Heart left ventricle (tissue), 13 donors: ENCODE measurements at regions not wholly inside any gene's neighbourhood (a gene's known extent, or its start where the extent isn't known, plus 50 kb on each side); places are given as distances from the start of the nearest gene placed in this dataset.

Source experiments
- CTCF ChIP-seq, 12 donors: fragments of 200-600 bp; sonication (generic) in 4 of 12; IDR thresholded peaks; one replicate each; pipeline versions ENCODE4 v1.5.0 to v1.8.0; 2018 to 2022; ENCODE audit warnings: antibody characterized with exemption in 12 of 12, mild to moderate bottlenecking in 5 of 12
- POLR2A ChIP-seq, 2 donors: fragments of 450-650 bp; IDR thresholded peaks; one replicate each; pipeline ENCODE4 v1.6.1; 2017; ENCODE audit warnings: antibody characterized with exemption in 2 of 2, mild to moderate bottlenecking in 2 of 2, moderate library complexity in 2 of 2
- donor health status: ischemic (EF 13 %, LVEDD 7.1; RV severe dilation, severe dysfunction).
- donor health status: DM: no; HTN: yes; CAD: no.
- donor health status: DM: no; HTN: no; CAD: no.
- donor health status: ischemic (EF 25% LVEDD 6.9; RV normal size, moderate dysfunction).
- donor health status: ischemic (EF 25% LVEDD 5.7; RV mildly dilated, moderate dysfunction).
- donor health status: ischemic (EF 35%, LVEDD 5.7; RV mildly dilated, moderate dysfunction).
- donor health status: nonischemic (EF 11% LVEDD 7.7; RV severe dilation, severe dysfunction).
- donor health status: DM: yes; HTN: yes; CAD: no.
- donor health status: PGD.
- donor health status: ischemic (EF 29% LVEDD 5.4; RV normal size, mild dysfunction).
- donor health status: nonischemic (EF 23%, LVEDD 6.1; RV moderate dilation, normal function).

- TF ChIP-seq CTCF (IDR thresholded peaks at IDR 0.05) (no peak), POLR2A (IDR thresholded peaks at IDR 0.05) (no peak)
These were observed 191.6 kb upstream of the CADM1 start for GRCh38 chr11:115695677-115696364.
